Brain microvascular endothelial cell (primary cell): ENCODE measurements at regions not wholly inside any gene's neighbourhood (a gene's known extent, or its start where the extent isn't known, plus 50 kb on each side); places are given as distances from the start of the nearest gene placed in this dataset.

ENCODE experiments used
- DNase-seq: peaks from one replicate; pipeline ENCODE4 v3.0.0-alpha.2; 2020
- H3K27ac ChIP-seq: fragments of 250-450 bp; sonication (Bioruptor Pico); 2 replicates; pipeline ENCODE4 v1.5.1; 2020; ENCODE audit warnings: mild to moderate bottlenecking, moderate library complexity
- H3K27me3 ChIP-seq: fragments of 250-450 bp; sonication (Bioruptor Pico); replicated peaks from 2 replicates; pipeline ENCODE4 v1.5.1; 2020; ENCODE audit warnings: mild to moderate bottlenecking
- H3K36me3 ChIP-seq: fragments of 250-450 bp; sonication (Bioruptor Pico); replicated peaks from 2 replicates; pipeline ENCODE4 v1.5.1; 2020; ENCODE audit warnings: mild to moderate bottlenecking
- H3K4me3 ChIP-seq: 2 replicates; pipeline ENCODE4 v1.5.1; 2011; ENCODE audit warnings: low read depth, mild to moderate bottlenecking, control low read depth, low read length, moderate library complexity
- in situ Hi-C: cut with HindIII; loops from 2 replicates; pipeline ENCODE4 v1.10.0; 2017; ENCODE audit warnings: low sequenced_read_pairs, low pct_ligation_motif_present
- TF ChIP-seq, protein P1 (sequence below): IDR thresholded peaks from 2 replicates; pipeline ENCODE4 v1.5.1; 2011; ENCODE audit warnings: low read depth, mild to moderate bottlenecking, moderate library complexity, low read length, control low read depth, inconsistent platforms; ENCODE audit errors: missing control alignments

- DNase-seq: no peak
- H3K27ac ChIP-seq: no peak overlapping the region
- TF ChIP-seq, protein P1, sequence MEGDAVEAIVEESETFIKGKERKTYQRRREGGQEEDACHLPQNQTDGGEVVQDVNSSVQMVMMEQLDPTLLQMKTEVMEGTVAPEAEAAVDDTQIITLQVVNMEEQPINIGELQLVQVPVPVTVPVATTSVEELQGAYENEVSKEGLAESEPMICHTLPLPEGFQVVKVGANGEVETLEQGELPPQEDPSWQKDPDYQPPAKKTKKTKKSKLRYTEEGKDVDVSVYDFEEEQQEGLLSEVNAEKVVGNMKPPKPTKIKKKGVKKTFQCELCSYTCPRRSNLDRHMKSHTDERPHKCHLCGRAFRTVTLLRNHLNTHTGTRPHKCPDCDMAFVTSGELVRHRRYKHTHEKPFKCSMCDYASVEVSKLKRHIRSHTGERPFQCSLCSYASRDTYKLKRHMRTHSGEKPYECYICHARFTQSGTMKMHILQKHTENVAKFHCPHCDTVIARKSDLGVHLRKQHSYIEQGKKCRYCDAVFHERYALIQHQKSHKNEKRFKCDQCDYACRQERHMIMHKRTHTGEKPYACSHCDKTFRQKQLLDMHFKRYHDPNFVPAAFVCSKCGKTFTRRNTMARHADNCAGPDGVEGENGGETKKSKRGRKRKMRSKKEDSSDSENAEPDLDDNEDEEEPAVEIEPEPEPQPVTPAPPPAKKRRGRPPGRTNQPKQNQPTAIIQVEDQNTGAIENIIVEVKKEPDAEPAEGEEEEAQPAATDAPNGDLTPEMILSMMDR: no peak
- H3K36me3 ChIP-seq: no peaks in the 10 kb centered on the region
- no peaks in the 10 kb centered on the region for H3K27me3 ChIP-seq
- no peak overlapping the region for H3K4me3 ChIP-seq
- in situ Hi-C loops: no loop called here
These were observed 53.8 kb upstream of the ARAP3 start for GRCh38 chr5:141735823-141736222.

DNA sequence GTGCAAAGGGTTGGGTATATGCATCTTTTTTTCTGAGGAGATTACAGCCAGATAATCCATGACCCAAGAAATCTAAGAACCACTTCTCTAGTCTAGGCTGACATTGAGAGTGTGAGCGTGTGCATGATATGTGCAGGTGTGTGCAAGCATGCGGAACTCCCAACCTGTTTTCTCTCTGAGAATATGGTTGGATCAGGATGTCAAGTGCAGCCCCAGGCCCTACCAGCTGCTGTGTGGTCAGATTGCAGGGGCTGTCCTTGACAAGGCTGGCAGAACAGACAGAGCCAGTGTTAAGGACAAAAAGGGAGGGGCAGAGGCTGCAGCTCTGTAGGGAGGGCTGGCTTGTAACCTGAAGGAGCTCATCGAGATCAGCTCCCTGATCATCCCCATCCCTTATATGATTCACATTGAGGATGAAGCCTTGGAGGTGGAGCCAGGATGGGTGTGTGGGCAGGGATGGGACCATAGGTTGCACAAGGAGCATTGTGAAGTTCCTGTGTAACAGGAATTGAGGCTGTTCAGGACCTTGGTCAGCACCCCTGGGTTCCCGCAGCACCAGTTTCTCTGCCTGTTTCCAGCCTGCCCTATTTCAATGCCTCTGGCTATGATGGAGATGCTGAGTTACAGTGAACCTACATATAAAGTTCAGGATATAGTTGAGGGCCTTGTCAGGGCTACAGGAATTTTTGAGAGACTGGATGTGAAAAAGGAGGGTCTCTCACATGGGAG is 52.6 kb upstream of the ARAP3 start:
- Histone ChIP-seq H3K27me3 (no peaks in the 10 kb centered on the region), H3K27ac (no peak overlapping the region), H3K36me3 (no peaks in the 10 kb centered on the region), H3K4me3 (no peak overlapping the region)
- in situ Hi-C loops: no loop called here
- TF ChIP-seq, protein P1: no peak
- DNase-seq: peak; percentile 56

DNA sequence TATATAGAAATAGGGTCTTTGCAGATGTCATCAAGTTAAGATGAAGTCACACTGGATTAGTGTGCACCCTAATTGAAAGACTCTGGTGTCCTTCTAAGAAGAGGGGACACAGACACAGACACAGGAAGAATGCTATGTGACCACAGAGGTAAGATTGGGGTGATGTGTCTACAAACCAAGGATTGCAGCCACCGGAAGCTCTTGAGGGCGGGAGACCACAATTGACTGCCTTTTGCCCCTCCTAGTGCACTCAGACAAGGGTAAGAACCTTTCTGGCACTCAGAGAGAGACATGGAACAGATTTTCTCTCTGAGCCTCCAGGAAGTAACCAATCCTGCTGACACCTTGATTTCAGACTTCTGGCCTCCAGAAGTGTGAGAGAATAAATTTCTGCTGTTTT is 51.2 kb upstream of the ARAP3 start:
- H3K36me3 ChIP-seq: no peaks in the 10 kb centered on the region
- no peak overlapping the region for H3K4me3 ChIP-seq
- H3K27me3 ChIP-seq: no peaks in the 10 kb centered on the region
- DNase-seq: no peak
- no peak overlapping the region for H3K27ac ChIP-seq
- TF ChIP-seq, protein P1: no peak
- in situ Hi-C loops: no loop called here

DNA sequence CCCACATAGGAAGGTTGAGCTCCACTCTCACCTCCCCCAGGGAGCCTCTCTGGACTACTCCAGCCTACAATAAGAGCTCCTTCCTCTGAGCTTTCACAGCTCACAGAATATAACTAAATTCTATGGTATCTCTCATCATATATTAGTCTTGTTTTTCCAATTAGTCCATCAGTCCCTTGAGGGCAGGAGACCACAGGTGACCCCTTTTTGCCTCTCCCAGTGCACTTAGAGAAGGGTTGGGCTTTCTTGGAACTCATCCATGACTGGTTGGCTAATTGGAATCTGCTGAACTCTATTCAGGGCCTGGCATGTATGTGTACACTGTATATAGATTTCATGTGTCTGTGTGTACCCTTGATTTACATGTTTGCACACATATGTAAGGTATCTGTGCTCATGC is 50.4 kb upstream of the ARAP3 start:
- H3K4me3 ChIP-seq: no peak overlapping the region
- in situ Hi-C loops: no loop called here
- no peak overlapping the region for H3K27ac ChIP-seq
- H3K27me3 ChIP-seq: no peaks in the 10 kb centered on the region
- no peaks in the 10 kb centered on the region for H3K36me3 ChIP-seq
- DNase-seq: no peak
- TF ChIP-seq, protein P1: no peak
